ENCODE measurements at regions not wholly inside any gene's neighbourhood (a gene's known extent, or its start where the extent isn't known, plus 50 kb on each side); places are given as distances from the start of the nearest gene placed in this dataset.

DNA sequence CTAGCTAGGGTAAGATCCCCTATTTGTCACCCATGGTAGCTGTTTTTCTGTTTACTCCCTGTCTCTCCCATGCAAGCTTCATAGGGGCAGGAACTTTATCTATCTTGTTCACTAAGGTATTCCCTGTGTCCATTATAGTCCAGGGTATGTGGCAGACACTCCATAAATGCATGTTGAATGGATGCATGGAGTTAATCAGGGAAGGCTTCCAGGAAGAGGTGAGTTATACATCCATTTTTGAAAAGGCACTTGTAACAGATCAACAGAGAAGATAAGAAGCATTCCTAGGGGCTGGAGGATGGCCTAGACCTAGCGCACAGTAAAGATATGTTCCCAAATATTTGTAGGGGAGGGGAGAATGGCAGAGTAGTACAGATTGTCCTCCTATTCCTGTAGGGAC, 130.3 kb downstream of the BUD13 start:
- no peak for DNase-seq (ENCODE audit: low read depth)

- no peak for DNase-seq (ENCODE audit: low read depth)
Measured at GRCh38 chr11:116641561-116642045, 131.2 kb downstream of the BUD13 start.

- no peak for DNase-seq (ENCODE audit: low read depth)
Measured at GRCh38 chr11:116640641-116641402, 132.0 kb downstream of the BUD13 start.

GRCh38 chr11:116638463-116638862, 134.3 kb downstream of the BUD13 start:
- no peak for DNase-seq (ENCODE audit: low read depth)

DNA sequence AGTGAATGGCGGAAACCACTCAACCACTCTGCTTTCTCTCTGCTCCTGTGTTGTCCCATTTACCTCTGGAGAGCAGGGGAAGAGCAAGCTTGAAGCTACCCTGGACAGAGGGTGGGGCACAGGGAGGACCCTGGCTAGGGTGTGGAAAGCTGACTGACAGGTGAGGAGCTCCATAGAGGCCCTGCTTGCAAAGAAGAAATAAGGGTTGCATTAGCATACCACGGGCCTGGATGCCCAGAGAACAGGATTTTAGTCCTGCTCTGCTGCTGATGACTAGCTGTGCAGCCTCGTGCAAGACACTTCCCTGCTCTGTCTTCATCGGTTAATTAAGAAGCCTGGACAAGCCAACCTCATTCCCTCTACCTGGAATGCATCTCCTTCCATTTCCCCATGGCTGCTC, 135.0 kb downstream of the BUD13 start:
- no peak for DNase-seq (ENCODE audit: low read depth)

- DNase-seq (ENCODE audit: low read depth) = no peak
Measured at GRCh38 chr11:116636341-116636929, 136.4 kb downstream of the BUD13 start.

DNA sequence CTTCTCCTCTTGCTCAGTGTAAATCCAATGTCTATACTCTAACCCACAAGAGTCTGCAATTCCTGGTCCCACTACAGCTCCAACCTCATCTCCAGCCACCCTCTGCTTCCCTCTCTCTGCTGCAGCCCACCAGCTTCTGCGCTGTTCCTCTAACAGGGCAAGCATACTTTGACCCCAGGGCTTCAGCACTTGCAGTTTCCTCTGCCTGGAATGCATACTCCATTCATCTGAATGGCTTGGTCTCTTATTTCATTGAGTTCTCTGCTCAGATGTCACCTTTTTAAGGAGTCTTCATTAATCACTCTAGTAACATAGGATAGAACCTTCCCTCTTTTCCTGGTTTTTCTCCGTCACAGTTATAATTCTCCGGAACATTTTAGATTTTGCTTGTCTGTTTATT, 141.6 kb downstream of the BUD13 start:
- no peak for DNase-seq (ENCODE audit: low read depth)

- DNase-seq (ENCODE audit: low read depth) = no peak
Measured at GRCh38 chr11:116618461-116618860, 154.3 kb downstream of the BUD13 start.

DNA sequence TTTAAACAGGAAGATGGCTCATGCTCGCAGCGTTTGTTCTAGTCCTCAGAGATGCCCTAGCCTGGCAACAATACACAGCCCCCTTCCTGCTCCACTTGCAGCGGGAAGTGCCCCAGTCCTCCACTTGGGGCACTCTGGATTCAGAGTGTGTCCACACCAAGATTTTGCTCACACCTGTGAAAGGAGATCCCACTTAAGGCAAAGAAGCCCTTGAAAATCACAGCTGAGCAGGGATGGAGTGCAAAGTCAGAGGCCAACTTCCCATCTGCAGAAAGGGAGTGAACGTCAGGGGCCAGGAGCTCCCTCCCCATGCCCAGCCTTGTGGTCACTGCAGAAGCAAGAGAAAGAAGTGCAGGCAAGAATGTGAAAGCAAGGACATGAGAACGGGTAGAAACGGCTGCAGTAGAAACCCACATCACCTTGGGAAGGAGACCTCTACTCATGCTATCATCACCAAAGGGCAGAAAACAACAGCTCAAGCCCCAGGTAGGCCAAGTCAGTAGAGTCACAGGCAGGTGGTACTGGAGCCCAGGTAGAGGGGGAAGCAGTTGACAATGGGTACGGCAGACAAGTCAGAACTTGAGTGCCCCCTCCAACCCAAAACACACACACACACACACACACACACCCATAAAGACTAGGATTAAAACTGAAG, 157.4 kb downstream of the BUD13 start:
- no peak for DNase-seq (ENCODE audit: low read depth)

GRCh38 chr11:116614306-116615210, 158.2 kb downstream of the BUD13 start:
- no peak for DNase-seq (ENCODE audit: low read depth)

- no peak for DNase-seq (ENCODE audit: low read depth)
Measured at GRCh38 chr11:116613206-116613875, 159.4 kb downstream of the BUD13 start.

GRCh38 chr11:116611998-116612620, 160.7 kb downstream of the BUD13 start:
- DNase-seq (ENCODE audit: low read depth) = no peak

DNA sequence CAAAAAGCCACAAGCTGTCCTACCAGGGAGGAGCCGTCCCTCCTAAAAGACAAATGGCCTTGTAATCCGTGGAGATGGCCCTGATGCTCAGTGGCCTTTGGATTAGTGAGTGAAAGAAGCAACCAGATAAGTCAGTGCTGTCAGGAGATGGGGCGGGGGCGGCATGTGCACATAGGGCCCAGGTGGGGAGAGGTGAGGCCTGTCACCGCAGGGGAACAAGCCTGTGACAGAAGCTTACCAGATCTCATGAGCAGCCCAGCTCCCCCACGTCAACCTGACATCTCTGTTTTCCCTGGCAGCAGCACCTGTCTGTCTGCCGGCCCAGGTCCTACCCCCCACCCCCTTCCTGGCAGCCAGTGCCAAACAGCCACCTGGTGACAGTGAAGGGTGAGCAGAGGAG, 162.6 kb downstream of the BUD13 start:
- DNase-seq (ENCODE audit: low read depth) = no peak

DNA sequence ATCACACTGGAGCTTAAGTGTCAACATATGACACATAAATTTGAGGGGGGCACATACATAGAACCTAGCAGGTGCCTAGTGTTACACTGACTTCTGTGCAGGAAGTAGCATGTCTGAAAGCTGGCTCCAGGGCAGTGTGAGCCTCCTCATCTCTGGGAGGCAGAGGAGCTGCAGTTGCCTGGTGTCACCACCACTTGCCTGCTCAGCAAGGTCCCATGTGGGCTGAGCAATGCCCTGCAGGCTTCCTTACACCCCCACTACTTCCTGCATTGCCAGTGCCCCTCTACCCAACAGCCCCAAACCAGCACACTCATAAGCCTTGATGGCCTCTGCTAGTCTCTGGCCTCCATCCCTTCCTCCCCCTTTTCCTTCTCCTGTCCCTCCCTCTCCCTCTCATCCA, 165.8 kb downstream of the BUD13 start:
- no peak for DNase-seq (ENCODE audit: low read depth)

- DNase-seq (ENCODE audit: low read depth) = no peak
Measured at GRCh38 chr11:116605543-116606459, 167.0 kb downstream of the BUD13 start.

DNA sequence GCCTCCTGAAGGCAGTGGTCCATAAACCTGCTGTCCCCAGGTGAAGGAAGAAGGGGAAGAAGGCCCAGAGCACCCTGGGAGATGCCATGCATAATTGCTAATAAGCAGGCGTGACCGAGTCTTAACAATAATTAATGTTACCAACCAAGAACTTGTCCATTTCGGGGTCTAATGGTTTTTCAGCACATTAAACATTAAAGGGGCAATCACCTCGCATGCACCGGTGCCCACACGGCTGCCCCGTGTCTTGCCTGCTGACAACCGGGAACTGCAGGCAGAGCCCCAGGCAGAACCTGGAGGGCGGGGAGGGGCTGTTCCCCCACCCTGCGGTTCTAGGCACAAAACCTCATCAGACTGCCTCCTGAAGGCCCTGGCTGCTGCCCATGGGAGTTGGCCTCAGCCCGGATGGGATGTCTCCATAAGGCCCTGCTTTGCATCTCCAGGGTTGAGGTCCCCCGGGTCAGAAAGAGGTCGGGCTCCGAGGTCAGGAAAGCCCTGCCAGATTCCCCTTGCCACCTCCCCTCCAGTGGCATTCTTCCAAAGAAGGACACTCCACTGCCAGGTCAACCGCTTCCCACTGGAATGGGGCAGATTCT, 169.0 kb downstream of the BUD13 start:
- DNase-seq (ENCODE audit: low read depth) = no peak

- no peak for DNase-seq (ENCODE audit: low read depth)
Measured at GRCh38 chr11:116602637-116602942, 170.2 kb downstream of the BUD13 start.

DNA sequence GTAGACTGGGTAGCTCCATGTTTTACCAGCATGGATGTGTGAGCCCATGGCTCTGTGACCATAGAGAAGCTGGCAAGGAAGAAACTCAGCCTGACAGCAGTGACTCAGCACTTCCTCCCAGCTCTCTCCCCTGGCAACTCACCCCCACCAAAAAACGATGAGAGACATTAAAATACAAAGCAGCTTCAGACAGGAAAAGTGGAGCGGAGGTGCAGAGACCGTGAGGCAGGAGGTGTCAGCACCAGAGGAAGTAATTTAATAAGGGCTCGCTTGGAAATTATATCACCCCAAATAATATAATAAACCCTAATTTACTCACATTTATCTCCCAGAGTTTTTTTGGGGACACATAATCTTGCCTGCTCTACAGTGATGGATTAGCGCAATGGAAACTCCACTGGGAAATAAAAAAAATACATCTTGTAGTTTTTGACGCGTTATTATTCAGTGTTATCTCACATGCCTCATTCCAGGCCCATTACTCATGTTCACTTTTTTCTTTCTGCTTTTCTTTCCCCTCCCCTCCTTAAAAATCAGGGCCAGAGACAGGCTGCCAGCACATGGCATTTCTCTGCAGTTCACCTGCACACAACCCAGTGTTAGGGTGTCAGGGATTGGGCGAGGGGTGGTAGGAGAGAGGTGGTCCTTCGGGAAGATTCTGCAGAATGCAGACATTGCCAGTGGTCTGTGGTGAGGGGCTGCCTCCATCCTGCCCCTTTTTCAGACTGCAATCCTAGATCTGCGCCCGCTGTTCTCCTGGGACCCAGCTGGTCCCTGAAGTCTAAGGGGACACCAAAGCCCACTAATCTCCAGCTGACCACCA, 170.8 kb downstream of the BUD13 start:
- no peak for DNase-seq (ENCODE audit: low read depth)

DNA sequence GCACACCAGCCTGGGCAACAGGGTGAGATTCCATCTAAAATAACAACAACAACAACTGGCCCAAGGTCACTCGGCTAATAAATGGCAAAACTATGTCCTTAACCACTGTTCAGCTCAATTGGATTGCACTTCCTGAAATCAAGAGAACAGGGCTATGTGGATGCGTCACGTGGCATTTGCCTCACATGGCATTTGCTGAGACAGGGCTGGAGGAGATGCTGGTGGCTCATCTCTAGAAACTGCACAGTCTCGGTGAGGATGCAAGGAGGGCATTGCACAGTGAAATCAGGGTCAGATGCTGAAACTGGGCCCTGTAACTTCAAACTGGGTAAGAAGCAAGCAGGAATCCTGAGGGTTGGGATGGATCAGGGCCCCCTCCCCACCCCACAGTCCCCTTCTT, 171.9 kb downstream of the BUD13 start:
- no peak for DNase-seq (ENCODE audit: low read depth)

All from activated T-cell treated with anti-CD3 and anti-CD28 coated beads for 24 hours (primary cell).